ENCODE measurements at regions not wholly inside any gene's neighbourhood (a gene's known extent, or its start where the extent isn't known, plus 50 kb on each side); places are given as distances from the start of the nearest gene placed in this dataset.

- TF ChIP-seq ARID4A (CRISPR knock-in tag; IDR thresholded peaks at IDR 0.05; ENCODE audit: borderline replicate concordance), result peak; percentile 37; the same call in 1 of the 2 replicates
- no peak for TF ChIP-seq ZNF841 (CRISPR knock-in tag; IDR thresholded peaks at IDR 0.05; ENCODE audit: borderline replicate concordance)
- no peak for TF ChIP-seq ZNF839 (CRISPR knock-in tag; IDR thresholded peaks at IDR 0.05; ENCODE audit: borderline replicate concordance)
- TF ChIP-seq NFAT5 (CRISPR knock-in tag; IDR thresholded peaks at IDR 0.05), result no peak
- TF ChIP-seq TAF1 (CRISPR knock-in tag; IDR thresholded peaks at IDR 0.05), result no peak
- peak; percentile 91 for TF ChIP-seq ISL2 (CRISPR knock-in tag; IDR thresholded peaks at IDR 0.05)
- TF ChIP-seq ATF3 (CRISPR knock-in tag; IDR thresholded peaks at IDR 0.05), result peak; percentile 61
- TF ChIP-seq TARDBP (CRISPR knock-in tag; IDR thresholded peaks at IDR 0.05), result peak; percentile 44; the same call in 1 of the 2 replicates
- no peak for TF ChIP-seq SP1 (IDR thresholded peaks at IDR 0.05)
- no peak for TF ChIP-seq SP1 (CRISPR knock-in tag; IDR thresholded peaks at IDR 0.05)
- TF ChIP-seq SIX1 (CRISPR knock-in tag; IDR thresholded peaks at IDR 0.05; ENCODE audit: borderline replicate concordance), result no peak
- TF ChIP-seq FOXC1 (CRISPR knock-in tag; IDR thresholded peaks at IDR 0.05; ENCODE audit: borderline replicate concordance), result peak; percentile 48; the same call in 1 of the 2 replicates
- TF ChIP-seq ZNF44 (CRISPR knock-in tag; IDR thresholded peaks at IDR 0.05), result 0 out of 2 replicates have a peak, but pooled peaks have one; percentile 19
- TF ChIP-seq SMAD3 (CRISPR knock-in tag; IDR thresholded peaks at IDR 0.05), result peak; percentile 29; the same call in 1 of the 2 replicates
- TF ChIP-seq ZNF790 (CRISPR knock-in tag; IDR thresholded peaks at IDR 0.05; ENCODE audit: borderline replicate concordance), result no peak
Measured at GRCh38 chr2:39541011-39541930, 104.2 kb upstream of the MAP4K3 start (continued).
